CD4-positive, CD25-positive, alpha-beta regulatory T cell (primary cell): ENCODE measurements at regions not wholly inside any gene's neighbourhood (a gene's known extent, or its start where the extent isn't known, plus 50 kb on each side); places are given as distances from the start of the nearest gene placed in this dataset.

ENCODE experiments used
- ATAC-seq, 2 donors: fragments of 150-1000 bp; cut with Tn5 transposase; one replicate each; pipeline ENCODE4 v1.10.0; 2021; ENCODE audit warnings: low read depth in 2 of 2, moderate number of reproducible peaks in 2 of 2, moderate library complexity in 1 of 2
- DNase-seq, 3 donors: peaks; one replicate each; pipeline versions ENCODE4 v3.0.0 to v3.0.0-alpha.2; 2012 to 2022; ENCODE audit warnings: mixed read lengths in 1 of 3
- H3K27ac ChIP-seq: one replicate; pipeline ENCODE4 v1.7.0; 2013; ENCODE audit warnings: mild to moderate bottlenecking, low read length; ENCODE audit not compliant: insufficient read depth, poor library complexity, severe bottlenecking
- H3K27me3 ChIP-seq: one replicate; pipeline ENCODE4 v1.7.0; 2013; ENCODE audit warnings: low read length; ENCODE audit not compliant: control insufficient read depth, insufficient read depth
- H3K36me3 ChIP-seq: one replicate; pipeline ENCODE4 v1.7.0; 2013; ENCODE audit warnings: mild to moderate bottlenecking, low read length, moderate library complexity; ENCODE audit not compliant: control insufficient read depth, insufficient read depth
- H3K4me1 ChIP-seq: 2 replicates; pipeline ENCODE4 v1.7.0; 2013; ENCODE audit warnings: mild to moderate bottlenecking, low read length; ENCODE audit not compliant: insufficient read depth, control insufficient read depth, poor library complexity, severe bottlenecking
- H3K4me3 ChIP-seq: one replicate; pipeline ENCODE4 v1.7.0; 2013; ENCODE audit warnings: low read depth, mild to moderate bottlenecking, low read length, moderate library complexity
- H3K9me3 ChIP-seq, 2 experiments: 1 replicate in 1 of 2; 2 replicates in 1 of 2; pipeline ENCODE4 v1.7.0; 2013; ENCODE audit warnings: low read length in 2 of 2, mild to moderate bottlenecking in 1 of 2, moderate library complexity in 1 of 2; ENCODE audit not compliant: control insufficient read depth in 2 of 2
- H3K27ac Mint-ChIP-seq, 3 donors: one replicate each; pipeline ENCODE4 v1.8.0; 2020 to 2022; ENCODE audit warnings: mild to moderate bottlenecking in 3 of 3, mixed read lengths in 3 of 3, moderate library complexity in 2 of 3
- H3K27me3 Mint-ChIP-seq: one replicate; pipeline ENCODE4 v1.8.0; 2022; ENCODE audit warnings: mild to moderate bottlenecking, mixed read lengths
- H3K36me3 Mint-ChIP-seq: one replicate; pipeline ENCODE4 v1.8.0; 2020; ENCODE audit warnings: mixed read lengths
- H3K4me1 Mint-ChIP-seq, 4 donors: one replicate each; pipeline ENCODE4 v1.8.0; 2020 to 2022; ENCODE audit warnings: mixed read lengths in 4 of 4, mild to moderate bottlenecking in 1 of 4
- H3K4me3 Mint-ChIP-seq, 4 donors: one replicate each; pipeline ENCODE4 v1.8.0; 2020 to 2022; ENCODE audit warnings: mild to moderate bottlenecking in 4 of 4, mixed read lengths in 4 of 4, moderate library complexity in 3 of 4
- H3K9me3 Mint-ChIP-seq, 7 donors: one replicate each; pipeline ENCODE4 v1.8.0; 2020 to 2022; ENCODE audit warnings: mixed read lengths in 7 of 7, mild to moderate bottlenecking in 3 of 7, moderate library complexity in 2 of 7

DNA sequence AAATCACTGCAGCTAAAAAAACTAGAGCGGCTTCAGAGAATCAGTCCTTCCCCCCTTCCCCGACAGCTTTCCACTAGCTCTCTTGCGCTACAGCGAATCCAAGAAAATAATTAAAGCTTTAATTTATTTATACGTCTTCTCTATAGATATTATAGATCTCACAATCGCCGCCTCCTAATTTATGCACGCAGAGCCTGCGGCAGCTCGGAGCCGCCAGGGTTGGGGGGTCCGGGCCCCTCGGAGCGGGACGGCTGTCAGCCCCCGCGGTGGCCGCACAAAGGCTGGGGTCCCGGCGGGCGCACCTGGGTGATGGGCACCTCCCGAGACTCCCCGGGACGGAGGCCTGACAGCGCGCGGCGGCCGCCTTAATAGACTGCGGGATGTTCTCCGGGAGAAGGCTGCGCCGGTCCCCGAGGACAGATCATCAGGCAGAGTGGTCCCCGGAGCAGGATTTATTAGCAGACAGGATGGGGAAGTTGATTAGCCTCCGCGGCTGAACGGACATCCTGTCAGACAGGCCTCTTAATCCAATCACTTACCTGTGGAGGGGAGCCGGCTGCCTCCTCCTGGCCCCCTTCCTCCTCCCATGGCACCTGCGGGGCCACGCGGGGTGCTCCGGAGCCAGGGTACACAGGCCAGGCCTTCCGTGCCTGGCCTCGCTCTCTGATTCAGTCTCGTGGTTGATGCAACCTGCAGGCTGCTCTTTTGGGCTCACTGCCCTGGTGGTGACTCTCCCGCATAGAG, 166.8 kb downstream of the MELK start:
- H3K27me3 ChIP-seq = peaks cover 10% of the 10 kb centered on the region
- H3K27ac ChIP-seq = no peak overlapping the region
- ATAC-seq = no peak
- Mint-ChIP-seq H3K4me3 (no peak overlapping the region), H3K9me3 (no peaks in the 10 kb centered on the region), H3K27ac (no peak overlapping the region), H3K27me3 (peaks cover 26% of the 10 kb centered on the region), H3K36me3 (no peaks in the 10 kb centered on the region), H3K4me1 (peaks cover 0 to 4% (median 0%) of the 10 kb centered on the region in 4 donors)
- H3K9me3 ChIP-seq = no peaks in the 10 kb centered on the region
- no peak for DNase-seq
- H3K4me3 ChIP-seq = no peak overlapping the region
- no peaks in the 10 kb centered on the region for H3K36me3 ChIP-seq
- H3K4me1 ChIP-seq = peaks cover 3% of the 10 kb centered on the region

DNA sequence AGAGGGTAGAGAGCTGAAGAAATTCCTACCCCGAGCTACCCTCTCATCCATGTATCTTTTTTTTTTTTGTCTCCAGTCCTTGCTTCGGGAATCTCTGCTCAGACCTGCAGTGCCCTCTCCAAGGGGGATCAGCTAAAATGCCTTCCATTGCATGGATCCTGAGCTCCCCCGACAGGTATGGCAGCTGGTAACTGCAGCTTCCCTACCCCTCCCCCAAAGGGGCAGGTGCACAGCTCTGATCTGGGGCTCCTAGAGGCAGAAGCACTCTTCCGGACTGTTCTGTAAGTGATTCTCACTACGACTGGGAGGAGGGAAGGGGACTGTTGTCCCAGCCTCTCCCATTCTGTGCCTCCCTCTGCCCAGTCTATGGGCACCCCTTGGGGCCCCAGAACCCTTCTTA, 169.6 kb downstream of the MELK start:
- Mint-ChIP-seq H3K4me3 (no peak overlapping the region), H3K36me3 (no peaks in the 10 kb centered on the region), H3K9me3 (no peaks in the 10 kb centered on the region), H3K4me1 (peaks cover 0 to 4% (median 0%) of the 10 kb centered on the region in 4 donors), H3K27me3 (peaks cover 27% of the 10 kb centered on the region), H3K27ac (no peak overlapping the region)
- H3K36me3 ChIP-seq = no peaks in the 10 kb centered on the region
- ATAC-seq (no peak), DNase-seq (no peak)
- peaks cover 3% of the 10 kb centered on the region for H3K4me1 ChIP-seq
- H3K4me3 ChIP-seq = no peak overlapping the region
- H3K9me3 ChIP-seq = no peaks in the 10 kb centered on the region
- peaks cover 10% of the 10 kb centered on the region for H3K27me3 ChIP-seq
- no peak overlapping the region for H3K27ac ChIP-seq

DNA sequence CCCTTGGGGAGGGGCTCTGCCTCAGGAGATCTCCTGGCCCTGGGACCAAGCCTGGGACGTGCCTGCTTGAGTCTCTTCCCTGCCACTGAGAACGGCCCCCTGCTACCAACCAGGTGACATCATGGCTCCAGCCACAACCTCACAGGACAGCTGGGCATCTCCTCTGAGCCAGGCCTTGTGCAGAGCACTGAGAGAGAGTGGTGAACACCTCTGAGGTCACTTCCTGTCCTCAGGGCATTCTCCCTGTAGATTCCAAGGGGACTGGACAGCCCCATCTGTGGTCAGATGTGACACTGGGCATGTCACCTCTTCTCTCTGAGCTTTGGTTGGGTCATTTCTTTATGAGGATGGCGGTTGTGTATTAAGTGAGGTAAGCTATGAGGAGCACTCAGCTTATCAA, 172.0 kb downstream of the MELK start:
- no peak for DNase-seq
- H3K27me3 Mint-ChIP-seq = peaks cover 27% of the 10 kb centered on the region
- H3K9me3 Mint-ChIP-seq = no peaks in the 10 kb centered on the region
- ATAC-seq = no peak
- no peaks in the 10 kb centered on the region for H3K36me3 Mint-ChIP-seq
- Histone ChIP-seq H3K4me1 (peaks cover 1% of the 10 kb centered on the region), H3K27me3 (peaks cover 9% of the 10 kb centered on the region), H3K4me3 (no peak overlapping the region), H3K36me3 (no peaks in the 10 kb centered on the region), H3K27ac (no peak overlapping the region), H3K9me3 (no peaks in the 10 kb centered on the region)
- peaks cover 0 to 4% (median 0%) of the 10 kb centered on the region in 4 donors for H3K4me1 Mint-ChIP-seq
- H3K4me3 Mint-ChIP-seq = no peak overlapping the region
- H3K27ac Mint-ChIP-seq = no peak overlapping the region

DNA sequence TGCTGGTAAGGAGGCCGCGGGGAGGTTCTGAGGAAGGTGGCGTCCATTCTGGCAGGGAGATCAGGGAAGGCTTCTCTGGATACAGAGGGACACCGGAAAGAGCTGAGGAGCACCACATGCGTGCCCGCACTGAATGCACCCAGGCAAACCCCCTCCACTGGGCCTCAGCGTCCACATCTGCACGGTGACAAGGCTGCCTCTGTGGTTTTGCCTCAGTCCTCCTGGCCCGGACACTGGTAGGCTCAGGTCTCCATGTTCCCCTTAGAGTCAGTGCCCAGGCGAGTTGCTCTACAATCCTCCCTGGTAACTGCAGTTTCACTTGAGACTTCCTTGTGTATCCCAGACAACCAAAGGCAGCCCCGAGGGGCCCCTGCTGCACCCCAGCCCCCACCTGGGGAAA, 173.3 kb downstream of the MELK start:
- no peak for DNase-seq
- no peaks in the 10 kb centered on the region for H3K9me3 Mint-ChIP-seq
- peaks cover 20% of the 10 kb centered on the region for H3K27me3 Mint-ChIP-seq
- H3K27ac ChIP-seq = no peak overlapping the region
- no peaks in the 10 kb centered on the region for H3K36me3 Mint-ChIP-seq
- H3K36me3 ChIP-seq = no peaks in the 10 kb centered on the region
- no peaks in the 10 kb centered on the region for H3K9me3 ChIP-seq
- peaks cover 5% of the 10 kb centered on the region for H3K27me3 ChIP-seq
- H3K27ac Mint-ChIP-seq = no peak overlapping the region
- H3K4me1 Mint-ChIP-seq = no peaks in the 10 kb centered on the region
- no peak overlapping the region for H3K4me3 Mint-ChIP-seq
- ATAC-seq = no peak
- H3K4me1 ChIP-seq = no peaks in the 10 kb centered on the region
- H3K4me3 ChIP-seq = no peak overlapping the region

DNA sequence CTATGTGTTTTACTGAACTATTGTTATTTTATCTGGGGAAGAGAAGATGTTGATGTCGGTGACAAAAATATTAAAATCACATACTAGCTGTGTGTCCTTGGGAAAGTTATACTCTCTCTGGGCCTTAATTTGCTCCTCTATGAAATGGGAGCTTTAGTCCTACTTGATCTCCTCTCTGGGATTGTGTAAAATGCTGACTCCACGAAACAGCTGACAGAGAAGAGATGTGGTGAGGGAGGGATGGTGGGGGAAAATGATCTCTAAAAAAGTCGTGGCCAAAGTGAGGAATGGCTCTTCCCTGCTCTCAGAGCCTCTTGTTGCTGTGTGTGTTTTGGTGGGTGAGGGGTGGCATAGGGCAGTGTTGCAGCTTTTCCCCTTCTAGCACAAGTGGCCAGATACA, 173.7 kb downstream of the MELK start:
- H3K9me3 ChIP-seq = no peaks in the 10 kb centered on the region
- DNase-seq = no peak
- no peaks in the 10 kb centered on the region for H3K36me3 ChIP-seq
- ATAC-seq = no peak
- no peak overlapping the region for H3K27ac ChIP-seq
- no peaks in the 10 kb centered on the region for H3K36me3 Mint-ChIP-seq
- H3K4me3 ChIP-seq = no peak overlapping the region
- peaks cover 5% of the 10 kb centered on the region for H3K27me3 ChIP-seq
- H3K27me3 Mint-ChIP-seq = peaks cover 22% of the 10 kb centered on the region
- H3K4me1 ChIP-seq = no peaks in the 10 kb centered on the region
- H3K9me3 Mint-ChIP-seq = no peaks in the 10 kb centered on the region
- H3K4me3 Mint-ChIP-seq = no peak overlapping the region
- H3K27ac Mint-ChIP-seq = no peak overlapping the region
- H3K4me1 Mint-ChIP-seq = no peaks in the 10 kb centered on the region

DNA sequence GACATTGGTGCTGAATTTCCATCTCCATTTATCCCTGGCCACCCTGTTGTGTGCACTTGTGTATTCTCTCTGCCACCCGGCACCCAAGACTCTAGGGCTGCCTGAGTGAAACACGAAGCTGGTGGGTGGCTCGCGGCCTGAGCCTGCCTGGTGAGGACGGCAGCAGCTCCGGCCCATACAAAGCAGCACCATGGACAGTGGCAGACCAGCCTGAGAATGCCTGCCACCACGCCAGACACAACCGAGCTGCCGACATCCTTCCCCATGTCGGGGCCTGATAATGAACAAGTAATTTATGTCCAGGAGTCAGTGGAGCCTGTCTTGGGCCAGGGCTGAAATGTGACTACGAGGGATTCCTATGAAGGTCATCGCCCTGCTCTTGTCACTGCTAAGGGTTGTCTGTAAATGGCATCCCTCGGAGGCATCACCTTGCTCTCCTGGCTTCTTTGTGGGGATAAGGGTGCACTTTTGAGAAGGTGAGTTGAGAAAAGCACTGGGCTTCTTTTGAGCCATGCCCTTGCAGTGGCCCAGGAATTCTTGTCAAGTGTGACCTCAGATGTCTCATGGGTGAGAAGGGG, 175.7 kb downstream of the MELK start:
- peak overlapping the region in 1 of 3 donors; percentile 38 for H3K27ac Mint-ChIP-seq
- H3K4me1 Mint-ChIP-seq = no peaks in the 10 kb centered on the region
- H3K4me3 Mint-ChIP-seq = no peak overlapping the region
- H3K36me3 Mint-ChIP-seq = no peaks in the 10 kb centered on the region
- no peaks in the 10 kb centered on the region for H3K9me3 Mint-ChIP-seq
- DNase-seq = peak in 1 of 3 donors; percentile 23
- peaks cover 9% of the 10 kb centered on the region for H3K27me3 ChIP-seq
- H3K27me3 Mint-ChIP-seq = peaks cover 25% of the 10 kb centered on the region
- no peak overlapping the region for H3K4me3 ChIP-seq
- no peaks in the 10 kb centered on the region for H3K9me3 ChIP-seq
- H3K27ac ChIP-seq = no peak overlapping the region
- H3K36me3 ChIP-seq = no peaks in the 10 kb centered on the region
- H3K4me1 ChIP-seq = no peaks in the 10 kb centered on the region
- no peak for ATAC-seq

DNA sequence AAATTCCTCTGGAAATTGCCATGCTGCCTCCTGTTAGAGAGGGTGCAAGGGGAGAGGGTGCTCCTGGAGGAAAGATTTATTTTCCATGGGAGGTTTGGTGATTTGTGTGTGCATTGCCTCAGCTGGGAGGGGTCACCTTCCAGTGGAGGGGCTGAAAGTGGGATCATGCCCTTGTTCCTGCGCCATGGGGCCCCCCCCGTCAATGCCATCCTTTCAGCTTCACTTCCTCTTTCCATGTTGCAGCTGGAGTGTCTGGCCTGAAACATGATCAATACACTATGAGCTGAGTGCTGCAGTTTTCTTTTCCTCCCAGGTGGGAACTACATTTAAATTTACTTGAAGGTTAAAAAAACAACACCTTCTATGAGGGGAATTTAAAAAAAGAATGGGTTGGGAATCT, 176.8 kb downstream of the MELK start:
- DNase-seq = no peak

DNA sequence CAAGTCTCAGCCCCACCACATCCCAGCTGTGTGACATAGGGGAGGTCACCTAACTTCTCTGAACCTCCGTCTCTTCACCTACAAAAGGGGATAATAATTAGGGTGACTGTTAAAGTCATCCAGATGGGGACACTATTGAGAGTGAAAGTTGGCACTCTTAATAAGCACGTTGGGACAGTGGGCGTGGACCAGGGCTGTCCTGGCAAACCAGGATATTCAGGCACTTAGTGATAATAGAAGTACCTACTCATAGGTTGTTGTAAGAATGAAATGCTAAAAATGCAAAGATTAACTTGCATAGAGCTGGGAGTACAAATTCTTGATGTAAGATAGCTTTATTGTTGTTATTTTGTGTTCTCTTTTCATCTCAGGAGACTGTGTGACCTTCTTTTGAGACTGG, 177.9 kb downstream of the MELK start:
- H3K4me3 ChIP-seq = no peak overlapping the region
- Mint-ChIP-seq H3K36me3 (no peaks in the 10 kb centered on the region), H3K9me3 (peaks cover 0 to 2% (median 0%) of the 10 kb centered on the region in 7 donors), H3K4me3 (peak overlapping the region in 1 of 4 donors; percentile 75), H3K27ac (no peak overlapping the region), H3K27me3 (peaks cover 35% of the 10 kb centered on the region), H3K4me1 (no peaks in the 10 kb centered on the region)
- peaks cover 13% of the 10 kb centered on the region for H3K27me3 ChIP-seq
- H3K36me3 ChIP-seq = no peaks in the 10 kb centered on the region
- no peak overlapping the region for H3K27ac ChIP-seq
- DNase-seq = no peak
- H3K9me3 ChIP-seq = no peaks in the 10 kb centered on the region
- no peaks in the 10 kb centered on the region for H3K4me1 ChIP-seq
- no peak for ATAC-seq

More for the DNA sequence above, 176.8 kb downstream of the MELK start:
- Histone ChIP-seq H3K4me1 (no peaks in the 10 kb centered on the region), H3K9me3 (no peaks in the 10 kb centered on the region), H3K27me3 (peaks cover 11% of the 10 kb centered on the region), H3K27ac (no peak overlapping the region), H3K4me3 (no peak overlapping the region), H3K36me3 (no peaks in the 10 kb centered on the region)
- Mint-ChIP-seq H3K4me1 (no peaks in the 10 kb centered on the region), H3K4me3 (no peak overlapping the region), H3K27me3 (peaks cover 25% of the 10 kb centered on the region), H3K36me3 (no peaks in the 10 kb centered on the region), H3K9me3 (no peaks in the 10 kb centered on the region), H3K27ac (no peak overlapping the region)
- no peak for ATAC-seq
